Neuronal stem cell (in vitro differentiated cells): ENCODE measurements at regions not wholly inside any gene's neighbourhood (a gene's known extent, or its start where the extent isn't known, plus 50 kb on each side); places are given as distances from the start of the nearest gene placed in this dataset.

Experiments used
- DNase-seq: peaks from one replicate; pipeline ENCODE4 v3.0.0-alpha.2; 2013; ENCODE audit warnings: low spot score
- H2AFZ ChIP-seq: one replicate; pipeline ENCODE4 v1.6.1; 2013; ENCODE audit warnings: mild to moderate bottlenecking, low read length, inconsistent platforms
- H2AK5ac ChIP-seq: 2 replicates; pipeline ENCODE4 v1.6.1; 2013; ENCODE audit warnings: low read depth, mild to moderate bottlenecking, inconsistent platforms, low read length, moderate library complexity, mixed read lengths
- H2BK120ac ChIP-seq: 2 replicates; pipeline ENCODE4 v1.6.1; 2013; ENCODE audit warnings: low read depth, mild to moderate bottlenecking, inconsistent platforms, low read length, moderate library complexity, mixed read lengths
- H2BK12ac ChIP-seq: one replicate; pipeline ENCODE4 v1.6.1; 2013; ENCODE audit warnings: low read length, inconsistent platforms
- H2BK15ac ChIP-seq: 2 replicates; pipeline ENCODE4 v1.6.1; 2013; ENCODE audit warnings: mild to moderate bottlenecking, low read length, inconsistent platforms, mixed read lengths
- H2BK5ac ChIP-seq: one replicate; pipeline ENCODE4 v1.6.1; 2013; ENCODE audit warnings: inconsistent platforms, mild to moderate bottlenecking, low read length, moderate library complexity
- H3K14ac ChIP-seq: one replicate; pipeline ENCODE4 v1.6.1; 2013; ENCODE audit warnings: low read length, inconsistent platforms
- H3K18ac ChIP-seq: 2 replicates; pipeline ENCODE4 v1.6.1; 2013; ENCODE audit warnings: low read length, inconsistent platforms
- H3K23ac ChIP-seq: 2 replicates; pipeline ENCODE4 v1.6.1; 2013; ENCODE audit warnings: low read depth, mild to moderate bottlenecking, mixed read lengths, low read length, inconsistent platforms; ENCODE audit not compliant: poor library complexity
- H3K27ac ChIP-seq: replicated peaks from 3 replicates; pipeline ENCODE4 v1.5.1; 2013; ENCODE audit warnings: low read length, inconsistent platforms
- H3K27me3 ChIP-seq, 3 experiments: 2 replicates each; pipeline ENCODE4 v1.6.1; 2013; ENCODE audit warnings: low read length in 3 of 3, mild to moderate bottlenecking in 2 of 3, inconsistent platforms in 1 of 3, low read depth in 1 of 3, mixed read lengths in 1 of 3, moderate library complexity in 1 of 3; ENCODE audit not compliant: control insufficient read depth in 3 of 3, insufficient read depth in 3 of 3
- H3K36me3 ChIP-seq, 2 donors: replicated peaks in 1 of 2; 2 replicates each; pipeline ENCODE4 v1.6.1; 2013; ENCODE audit warnings: low read length in 2 of 2; ENCODE audit not compliant: control insufficient read depth in 2 of 2, insufficient read depth in 2 of 2
- H3K4ac ChIP-seq: 2 replicates; pipeline ENCODE4 v1.6.1; 2013; ENCODE audit warnings: inconsistent platforms, mild to moderate bottlenecking, low read length, moderate library complexity
- H3K4me1 ChIP-seq, 2 donors: 1 replicate in 1 of 2; 2 replicates in 1 of 2; pipeline ENCODE4 v1.6.1; 2013; ENCODE audit warnings: low read length in 2 of 2, low read depth in 1 of 2; ENCODE audit not compliant: control insufficient read depth in 2 of 2, insufficient read depth in 1 of 2
- H3K4me2 ChIP-seq: one replicate; pipeline ENCODE4 v1.6.1; 2013; ENCODE audit warnings: mild to moderate bottlenecking, low read length, inconsistent platforms; ENCODE audit not compliant: insufficient read depth, poor library complexity, severe bottlenecking
- H3K4me3 ChIP-seq, 2 donors: 2 replicates each; pipeline ENCODE4 v1.5.1; 2013; ENCODE audit warnings: low read length in 2 of 2, mild to moderate bottlenecking in 2 of 2, inconsistent platforms in 1 of 2, moderate library complexity in 1 of 2
- H3K79me1 ChIP-seq: one replicate; pipeline ENCODE4 v1.6.1; 2013; ENCODE audit warnings: low read depth, mild to moderate bottlenecking, inconsistent platforms, low read length, moderate library complexity
- H3K9ac ChIP-seq: one replicate; pipeline ENCODE4 v1.6.1; 2013; ENCODE audit warnings: mild to moderate bottlenecking, low read depth, low read length, inconsistent platforms; ENCODE audit not compliant: poor library complexity
- H3K9me3 ChIP-seq, 2 donors: replicated peaks in 1 of 2; 2 replicates each; pipeline versions ENCODE3 to v1.6.1; 2013; ENCODE audit warnings: low read length in 2 of 2, mild to moderate bottlenecking in 2 of 2, inconsistent platforms in 1 of 2, low read depth in 1 of 2, mixed read lengths in 1 of 2, moderate library complexity in 1 of 2; ENCODE audit not compliant: control insufficient read depth in 2 of 2, insufficient read depth in 1 of 2
- H4K8ac ChIP-seq: one replicate; pipeline ENCODE4 v1.6.1; 2013; ENCODE audit warnings: low read depth, mild to moderate bottlenecking, inconsistent platforms, low read length, moderate library complexity
- H4K91ac ChIP-seq: one replicate; pipeline ENCODE4 v1.6.1; 2013; ENCODE audit warnings: low read length, low read depth, mild to moderate bottlenecking, inconsistent platforms; ENCODE audit not compliant: poor library complexity
- WGBS, 2 donors: extraction: QIAGEN DNeasy Blood & Tissue Kit; methylation state at CpG; one replicate each; pipeline ENCODE4 v1.1.7; 2013; ENCODE audit warnings: missing lambda C conversion rate in 2 of 2, mixed read lengths in 1 of 2; ENCODE audit not compliant: insufficient read length in 2 of 2, insufficient replicate concordance in 1 of 2; ENCODE audit errors: extremely low coverage in 2 of 2; 5-methylcytosine and 5-hydroxymethylcytosine counted together

- Histone ChIP-seq H3K18ac (no peak overlapping the region), H3K79me1 (no peaks in the 10 kb centered on the region), H3K4ac (no peak overlapping the region), H3K4me3 (no peak overlapping the region), H3K9me3 (no peaks in the 10 kb centered on the region), H3K4me1 (no peaks in the 10 kb centered on the region), H2BK5ac (no peak overlapping the region), H3K9ac (no peak overlapping the region), H3K27ac (no peak overlapping the region), H3K36me3 (no peaks in the 10 kb centered on the region), H2BK12ac (no peak overlapping the region), H3K27me3 (peaks cover 0 to 4% (median 0%) of the 10 kb centered on the region in 3 experiments), H3K4me2 (no peak overlapping the region), H2BK120ac (no peak overlapping the region), H2AFZ (no peak overlapping the region), H4K91ac (no peak overlapping the region), H3K23ac (no peak overlapping the region), H4K8ac (no peak overlapping the region), H2AK5ac (no peak overlapping the region), H3K14ac (no peak overlapping the region), H2BK15ac (no peak overlapping the region)
- DNase-seq: no peak
- WGBS, 2 donors: no CpG with 5 or more reads among the region's 4 CpGs
Measured at GRCh38 chr6:137666202-137666774, 172.1 kb upstream of the OLIG3 start.

GRCh38 chr6:137673603-137674002 lies 179.4 kb upstream of the OLIG3 start:
- H3K4me3 ChIP-seq: no peak overlapping the region
- no peaks in the 10 kb centered on the region for H3K4me1 ChIP-seq
- no peak overlapping the region for H4K91ac ChIP-seq
- no peaks in the 10 kb centered on the region for H3K36me3 ChIP-seq
- H3K14ac ChIP-seq: no peak overlapping the region
- H3K9ac ChIP-seq: no peak overlapping the region
- H2BK5ac ChIP-seq: no peak overlapping the region
- H4K8ac ChIP-seq: no peak overlapping the region
- no peak overlapping the region for H2BK120ac ChIP-seq
- H2BK12ac ChIP-seq: no peak overlapping the region
- no peak overlapping the region for H3K4me2 ChIP-seq
- H3K23ac ChIP-seq: no peak overlapping the region
- H3K4ac ChIP-seq: no peak overlapping the region
- DNase-seq: no peak
- H2AFZ ChIP-seq: no peak overlapping the region
- H3K79me1 ChIP-seq: no peaks in the 10 kb centered on the region
- no peak overlapping the region for H2AK5ac ChIP-seq
- no peaks in the 10 kb centered on the region for H3K9me3 ChIP-seq
- H3K18ac ChIP-seq: no peak overlapping the region
- H3K27me3 ChIP-seq: no peaks in the 10 kb centered on the region
- H2BK15ac ChIP-seq: no peak overlapping the region
- no peak overlapping the region for H3K27ac ChIP-seq
- no CpG with 5 or more reads among the region's 3 CpGs for WGBS, 2 donors

- H2BK5ac ChIP-seq: no peak overlapping the region
- no peak overlapping the region for H2BK12ac ChIP-seq
- no peak overlapping the region for H3K23ac ChIP-seq
- H3K4ac ChIP-seq: no peak overlapping the region
- no peak overlapping the region for H3K4me3 ChIP-seq
- H3K36me3 ChIP-seq: no peaks in the 10 kb centered on the region
- H2BK120ac ChIP-seq: no peak overlapping the region
- no peak overlapping the region for H3K27ac ChIP-seq
- no peak overlapping the region for H2BK15ac ChIP-seq
- no peaks in the 10 kb centered on the region for H3K4me1 ChIP-seq
- H3K18ac ChIP-seq: no peak overlapping the region
- H3K27me3 ChIP-seq: no peaks in the 10 kb centered on the region
- no peaks in the 10 kb centered on the region for H3K79me1 ChIP-seq
- H2AFZ ChIP-seq: no peak overlapping the region
- no peak overlapping the region for H4K8ac ChIP-seq
- no peak overlapping the region for H3K4me2 ChIP-seq
- no peak overlapping the region for H3K14ac ChIP-seq
- H2AK5ac ChIP-seq: no peak overlapping the region
- no CpG with 5 or more reads among the region's 2 CpGs for WGBS, 2 donors
- no peak for DNase-seq
- H3K9me3 ChIP-seq: no peaks in the 10 kb centered on the region
- no peak overlapping the region for H3K9ac ChIP-seq
- H4K91ac ChIP-seq: no peak overlapping the region
Measured at GRCh38 chr6:137676888-137677287, 182.7 kb upstream of the OLIG3 start.

GRCh38 chr6:137677709-137678108 lies 183.5 kb upstream of the OLIG3 start:
- no peak overlapping the region for H2BK15ac ChIP-seq
- no CpG with 5 or more reads among the region's 5 CpGs for WGBS, 2 donors
- no peaks in the 10 kb centered on the region for H3K27me3 ChIP-seq
- no peaks in the 10 kb centered on the region for H3K9me3 ChIP-seq
- no peak overlapping the region for H2BK120ac ChIP-seq
- no peak overlapping the region for H4K91ac ChIP-seq
- H3K4me1 ChIP-seq: no peaks in the 10 kb centered on the region
- H3K23ac ChIP-seq: no peak overlapping the region
- DNase-seq: no peak
- H3K14ac ChIP-seq: no peak overlapping the region
- H2BK12ac ChIP-seq: no peak overlapping the region
- no peaks in the 10 kb centered on the region for H3K36me3 ChIP-seq
- no peak overlapping the region for H3K4me2 ChIP-seq
- H3K18ac ChIP-seq: no peak overlapping the region
- no peak overlapping the region for H3K27ac ChIP-seq
- no peak overlapping the region for H2AFZ ChIP-seq
- H2BK5ac ChIP-seq: no peak overlapping the region
- H3K4ac ChIP-seq: no peak overlapping the region
- H3K9ac ChIP-seq: no peak overlapping the region
- no peak overlapping the region for H2AK5ac ChIP-seq
- H4K8ac ChIP-seq: no peak overlapping the region
- no peak overlapping the region for H3K4me3 ChIP-seq
- no peaks in the 10 kb centered on the region for H3K79me1 ChIP-seq
